Fibroblast of skin of right biceps (primary cell): ENCODE measurements at regions not wholly inside any gene's neighbourhood (a gene's known extent, or its start where the extent isn't known, plus 50 kb on each side); places are given as distances from the start of the nearest gene placed in this dataset.

ENCODE experiments used
- DNase-seq: peaks from one replicate; pipeline ENCODE4 v3.0.0-alpha.2; 2013

DNA sequence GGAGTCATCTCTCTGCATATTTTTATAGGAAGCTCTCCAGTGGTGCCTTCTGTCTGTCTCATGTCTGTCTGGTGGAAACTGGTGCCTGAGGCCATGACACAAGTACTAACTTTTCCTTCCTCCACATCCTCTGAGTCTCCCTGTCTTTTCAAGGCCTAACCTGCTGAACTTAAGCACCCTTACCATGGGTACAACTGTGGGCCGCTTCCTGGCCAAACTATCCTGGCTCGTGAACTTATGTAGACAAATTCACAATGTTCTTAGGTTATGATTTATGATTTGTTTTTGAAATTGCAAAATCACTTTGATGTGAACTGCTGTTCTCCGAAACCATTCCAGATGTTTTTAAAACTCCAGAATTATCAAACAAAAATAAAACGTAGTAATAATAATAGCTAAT is 804.5 kb upstream of the POU3F3 start:
- DNase-seq = no peak

GRCh38 chr2:104049981-104050380 is 803.9 kb upstream of the POU3F3 start:
- DNase-seq = no peak

- DNase-seq = no peak
Measured at GRCh38 chr2:104050656-104051242, 803.2 kb upstream of the POU3F3 start.

DNA sequence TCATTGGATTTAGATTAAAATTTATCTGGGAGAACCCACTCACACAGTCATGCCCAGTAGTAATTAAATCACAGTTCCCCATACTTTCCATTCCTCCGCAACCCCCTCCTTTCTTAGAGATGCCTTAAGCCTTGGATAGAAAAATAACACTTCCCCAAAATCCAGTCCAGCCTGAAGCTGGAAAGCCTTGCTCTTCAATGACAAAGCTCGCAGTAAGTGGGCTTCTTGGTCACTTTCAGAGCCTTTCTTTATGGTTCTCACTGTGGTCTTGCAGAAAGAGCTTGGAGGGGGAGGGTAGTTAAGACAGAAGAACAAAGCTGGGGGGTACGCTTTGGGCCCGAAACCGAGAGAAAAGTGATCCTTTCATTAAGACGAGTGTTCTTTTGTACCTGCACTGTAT is 802.1 kb upstream of the POU3F3 start:
- DNase-seq = no peak

- DNase-seq = no peak
Measured at GRCh38 chr2:104052356-104052755, 801.6 kb upstream of the POU3F3 start.

DNA sequence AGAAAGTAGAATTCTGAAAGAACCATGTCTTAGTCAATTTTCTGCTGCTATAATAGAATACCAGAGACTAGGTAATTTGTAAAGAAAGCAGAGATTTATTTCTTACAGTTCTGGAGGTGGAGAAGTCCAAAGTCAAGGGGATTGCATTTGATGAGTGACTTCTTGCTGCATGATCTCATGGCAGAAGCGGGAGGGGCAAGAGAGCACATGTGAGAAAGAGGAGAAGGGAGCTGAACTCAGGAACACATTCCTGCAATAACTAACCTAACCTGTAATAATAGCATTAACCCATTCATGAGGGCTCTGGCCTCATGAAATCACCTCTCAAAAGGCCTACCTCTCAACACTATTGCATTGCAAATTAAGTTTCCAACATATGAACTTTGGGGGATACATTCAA is 797.5 kb upstream of the POU3F3 start:
- no peak for DNase-seq

GRCh38 chr2:104068665-104069064 is 785.2 kb upstream of the POU3F3 start:
- no peak for DNase-seq

DNA sequence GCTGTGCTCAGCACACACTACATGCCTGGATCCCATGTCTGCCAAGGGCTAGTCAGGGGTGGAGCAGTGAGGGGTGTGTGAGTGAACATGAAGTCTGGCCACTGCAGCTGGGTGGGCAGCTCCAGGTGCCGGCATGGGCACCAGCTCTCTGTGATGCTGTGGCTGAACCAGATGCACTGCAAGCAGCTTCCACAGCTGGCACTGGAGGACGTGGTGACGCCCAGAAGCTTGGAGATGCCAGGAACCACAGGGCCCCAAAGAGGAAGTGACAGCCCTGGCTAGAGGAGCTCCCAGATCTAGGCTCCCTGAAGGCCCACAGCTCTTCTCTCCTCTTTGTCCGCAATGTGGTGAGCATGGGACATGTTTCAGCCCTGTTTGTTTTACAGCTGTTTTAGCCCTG is 776.3 kb upstream of the POU3F3 start:
- no peak for DNase-seq

GRCh38 chr2:104078431-104079157 is 775.3 kb upstream of the POU3F3 start:
- DNase-seq = no peak

DNA sequence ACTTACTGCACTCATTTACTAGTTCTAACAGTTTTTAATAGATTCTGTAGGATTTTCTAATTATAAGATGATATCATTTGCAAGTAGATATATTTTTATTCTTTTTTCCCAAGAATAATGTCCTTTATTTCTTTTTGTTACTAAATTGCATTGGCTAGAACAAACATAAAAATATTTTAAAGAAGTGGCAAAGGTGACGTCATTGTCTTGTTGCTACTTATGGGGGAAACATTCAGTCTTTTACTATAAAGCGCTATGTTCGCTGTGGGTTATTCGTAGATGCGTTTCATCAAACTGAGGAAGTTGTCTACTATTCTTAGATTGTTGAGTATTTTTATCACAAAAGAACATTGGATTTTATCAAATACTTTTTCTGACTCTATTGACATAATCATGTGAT is 765.2 kb upstream of the POU3F3 start:
- DNase-seq = no peak

DNA sequence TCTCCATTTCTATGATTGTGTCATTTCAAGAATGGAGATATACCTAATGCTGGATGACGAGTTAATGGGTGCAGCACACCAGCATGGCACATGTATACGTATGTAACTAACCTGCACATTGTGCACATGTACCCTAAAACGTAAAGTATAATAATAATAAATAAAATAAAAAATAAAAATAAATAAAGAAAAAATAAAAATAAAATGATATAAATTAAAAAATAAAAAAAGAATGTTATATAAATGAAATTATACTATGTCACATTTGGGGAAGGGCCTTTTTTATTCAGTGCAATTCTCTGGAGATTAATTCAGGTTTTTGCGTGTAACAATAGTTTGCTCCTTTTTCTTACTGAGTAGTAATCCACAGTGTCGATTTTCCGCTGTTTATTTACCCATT is 763.5 kb upstream of the POU3F3 start:
- DNase-seq = no peak

DNA sequence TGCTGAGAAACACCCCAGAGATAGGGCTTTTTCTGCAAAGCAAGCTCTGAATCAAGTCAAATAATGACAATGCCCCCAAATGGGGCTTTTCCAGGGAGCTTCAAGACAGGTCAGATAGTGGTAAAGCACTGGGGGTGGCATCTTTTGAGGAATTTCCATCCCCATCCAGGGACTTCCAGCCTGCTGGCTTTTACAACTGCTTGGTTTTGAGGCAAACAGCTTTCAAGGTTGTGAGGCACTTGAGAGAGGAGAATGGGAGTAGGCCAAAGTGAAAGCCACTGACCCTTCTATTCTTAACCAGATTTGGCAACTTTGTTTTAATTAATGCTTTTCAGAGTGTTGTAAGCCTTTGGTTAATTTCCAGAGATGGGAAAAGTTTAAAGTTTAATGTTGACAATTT is 762.0 kb upstream of the POU3F3 start:
- no peak for DNase-seq

GRCh38 chr2:104092886-104093285 is 761.0 kb upstream of the POU3F3 start:
- DNase-seq = peak; percentile 45

- no peak for DNase-seq
Measured at GRCh38 chr2:104102615-104103014, 751.3 kb upstream of the POU3F3 start.

DNA sequence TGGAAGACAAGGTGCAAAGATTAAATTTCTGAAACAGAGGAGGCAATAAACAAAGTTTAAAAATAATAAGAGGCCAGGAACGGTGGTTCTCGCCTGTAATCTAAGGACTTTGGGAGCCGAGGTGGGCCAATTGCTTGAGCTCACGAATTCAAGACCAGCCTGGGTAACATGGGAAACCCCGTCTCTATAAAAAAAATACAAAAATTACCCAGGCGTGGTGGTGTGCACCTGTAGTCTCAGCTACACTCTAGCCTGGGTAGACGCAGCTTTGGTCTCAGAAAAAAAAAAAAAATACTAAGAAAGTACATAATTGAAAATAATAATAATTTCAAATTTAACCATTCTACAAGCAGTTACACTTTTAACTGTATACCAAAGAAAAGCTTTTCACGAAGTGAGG is 744.6 kb upstream of the POU3F3 start:
- DNase-seq = no peak

- DNase-seq = no peak
Measured at GRCh38 chr2:104118889-104119288, 735.0 kb upstream of the POU3F3 start.

- no peak for DNase-seq
Measured at GRCh38 chr2:104120171-104120570, 733.7 kb upstream of the POU3F3 start.

GRCh38 chr2:104125096-104125495 is 728.8 kb upstream of the POU3F3 start:
- DNase-seq = no peak

GRCh38 chr2:104127049-104127770 is 726.7 kb upstream of the POU3F3 start:
- DNase-seq = no peak

DNA sequence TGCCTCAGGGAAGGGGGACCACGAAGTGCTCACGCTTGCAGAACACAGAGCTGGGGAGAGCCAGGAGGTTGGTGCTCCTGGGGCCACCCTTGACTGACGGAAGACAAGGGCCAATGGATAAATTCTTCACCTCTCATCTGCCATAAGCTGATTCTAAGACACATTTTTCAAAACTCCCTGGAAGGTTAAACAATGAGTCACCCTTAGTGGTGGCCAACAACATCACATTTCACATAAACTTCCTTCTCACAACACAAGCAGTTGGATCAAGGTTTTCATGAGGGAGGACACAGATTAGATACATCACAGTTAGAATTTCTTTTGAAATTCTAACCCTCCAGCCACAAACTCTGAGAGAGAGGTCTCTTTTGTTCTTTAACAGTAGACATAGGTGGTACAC is 713.6 kb upstream of the POU3F3 start:
- DNase-seq = no peak

DNA sequence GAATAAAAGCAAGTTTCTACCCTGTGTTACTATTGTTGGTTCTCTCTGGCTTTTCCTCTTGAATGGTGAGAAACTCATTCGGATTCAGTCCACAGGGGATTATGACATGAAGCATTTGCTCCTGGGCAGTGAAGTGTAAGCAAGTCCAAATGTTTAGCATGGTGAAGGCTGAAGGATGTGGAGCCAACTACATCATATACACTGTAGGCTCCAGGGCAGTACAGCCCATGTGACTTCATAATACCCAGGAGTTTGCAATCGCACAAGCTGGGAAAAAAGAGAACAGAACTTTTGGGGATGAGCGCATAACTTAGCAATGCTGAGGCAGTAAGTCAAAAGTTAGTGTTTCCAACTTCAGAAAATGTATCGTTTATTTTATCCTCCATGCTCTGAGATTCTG is 695.7 kb upstream of the POU3F3 start:
- DNase-seq = no peak

DNA sequence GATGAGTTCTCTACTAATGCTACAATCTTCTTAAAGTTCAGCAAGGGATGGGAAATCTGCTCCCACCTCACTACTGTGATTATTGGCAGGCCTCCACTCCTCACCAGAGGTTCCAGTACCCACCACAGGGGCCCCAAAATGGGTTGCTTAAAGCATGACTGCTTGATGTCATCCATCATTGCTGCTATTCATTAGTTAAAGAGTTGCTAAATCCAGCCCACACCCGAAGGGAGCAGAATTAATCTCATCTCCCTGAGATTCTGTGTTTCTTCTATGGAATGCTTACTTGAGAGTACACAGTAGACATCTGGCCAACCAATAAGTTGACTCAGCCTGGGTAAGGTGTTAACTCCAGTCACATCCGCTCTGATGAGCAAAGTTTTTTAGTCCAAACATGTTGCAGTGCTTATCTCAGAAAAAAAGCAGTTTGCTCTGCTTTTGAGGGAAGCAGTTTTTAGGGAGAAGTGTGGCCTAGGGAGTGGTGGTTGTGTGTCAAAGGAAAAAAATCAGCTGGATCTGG is 690.2 kb upstream of the POU3F3 start:
- no peak for DNase-seq

DNA sequence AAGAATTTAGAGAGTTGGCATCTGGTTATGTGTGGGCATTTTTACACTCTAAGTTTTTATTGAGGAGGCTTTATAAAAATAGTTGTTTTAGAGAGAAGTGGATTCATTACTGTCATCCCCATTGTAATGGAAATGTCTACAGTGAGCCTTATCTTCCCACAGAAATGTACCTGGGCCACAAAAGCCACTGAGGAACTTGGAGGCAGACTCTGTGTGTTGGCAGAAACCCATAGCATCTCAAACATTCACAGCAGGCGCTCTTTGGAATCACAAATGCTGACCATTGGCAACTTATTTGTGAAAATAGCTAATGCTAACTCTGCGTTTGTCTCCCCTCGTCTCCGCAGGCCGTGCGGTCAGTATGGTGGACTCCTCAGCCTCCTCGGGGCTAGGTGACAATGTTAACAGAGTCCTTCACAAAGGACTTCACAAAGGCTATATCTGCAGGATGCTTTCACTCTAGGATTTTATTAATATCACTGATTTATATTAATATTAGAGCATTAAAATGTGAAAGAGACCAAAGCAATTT is 689.1 kb upstream of the POU3F3 start:
- no peak for DNase-seq

DNA sequence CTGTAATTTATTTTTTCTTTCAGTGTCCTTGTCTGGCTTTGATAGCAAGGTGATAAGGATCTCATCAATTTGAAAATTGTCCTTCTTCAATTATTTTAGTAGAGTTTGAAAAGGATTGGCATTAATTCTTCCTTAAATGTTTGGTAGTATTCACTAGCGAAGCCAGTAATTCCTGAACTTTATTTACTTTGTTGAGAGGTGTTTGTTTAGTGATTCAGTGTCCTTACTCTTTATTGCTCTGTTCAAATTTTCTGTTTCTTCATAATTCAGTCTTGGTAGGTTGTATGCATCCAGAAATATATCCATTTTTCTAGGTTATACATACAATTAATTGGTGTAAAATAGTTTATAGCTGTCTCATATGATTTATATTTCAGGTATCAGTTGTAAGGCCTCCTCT is 676.7 kb upstream of the POU3F3 start:
- no peak for DNase-seq
